WERI-Rb-1 (cell line): ENCODE measurements at regions not wholly inside any gene's neighbourhood (a gene's known extent, or its start where the extent isn't known, plus 50 kb on each side); places are given as distances from the start of the nearest gene placed in this dataset.

ENCODE experiments used
- DNase-seq: peaks from one replicate; pipeline ENCODE4 v3.0.0-alpha.2; 2020
- H3K27ac ChIP-seq: fragments of 250-450 bp; sonication (Bioruptor Pico); 2 replicates; pipeline ENCODE4 v1.5.1; 2020; ENCODE audit warnings: mild to moderate bottlenecking, moderate library complexity
- H3K27me3 ChIP-seq: fragments of 250-450 bp; sonication (Bioruptor Pico); 2 replicates; pipeline ENCODE4 v1.5.1; 2021; ENCODE audit warnings: mild to moderate bottlenecking, low read depth, moderate library complexity; ENCODE audit not compliant: insufficient read depth, severe bottlenecking
- H3K36me3 ChIP-seq: fragments of 250-450 bp; sonication (Bioruptor Pico); 2 replicates; pipeline ENCODE4 v1.5.1; 2020; ENCODE audit warnings: mild to moderate bottlenecking, moderate library complexity
- H3K4me3 ChIP-seq: 2 replicates; pipeline ENCODE4 v1.5.1; 2011; ENCODE audit warnings: low read depth, mild to moderate bottlenecking, control low read depth, low read length
- H3K9me3 ChIP-seq: fragments of 250-450 bp; sonication (Bioruptor Pico); 2 replicates; pipeline ENCODE4 v1.5.1; 2021; ENCODE audit warnings: mild to moderate bottlenecking, moderate library complexity; ENCODE audit not compliant: severe bottlenecking
- CTCF ChIP-seq: IDR thresholded peaks from 2 replicates; pipeline ENCODE4 v1.5.1; 2011; ENCODE audit warnings: low read depth, mild to moderate bottlenecking, control low read depth, inconsistent platforms, low read length

DNA sequence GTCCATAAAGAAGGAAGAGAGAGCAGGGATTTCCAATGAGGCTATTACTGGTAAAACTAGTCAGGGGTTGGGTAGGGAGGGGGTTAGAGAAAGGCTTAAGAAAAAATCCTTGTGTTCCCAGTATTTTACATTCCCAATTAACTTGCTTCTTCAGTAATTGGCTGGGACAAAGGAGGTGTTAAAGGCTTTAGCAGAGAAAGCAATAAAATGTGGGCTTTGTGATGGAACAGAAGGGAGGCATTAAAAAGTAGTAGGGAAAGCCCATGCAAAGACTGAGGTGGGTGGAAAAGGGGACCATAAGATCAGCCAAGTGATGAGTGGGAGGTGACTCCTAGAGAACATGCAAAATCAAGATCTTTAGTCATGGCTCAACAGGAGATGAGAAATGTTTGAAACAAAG is 1467.2 kb downstream of the RPA4 start:
- Histone ChIP-seq H3K4me3 (no peak overlapping the region), H3K27me3 (peaks cover 21% of the 10 kb centered on the region), H3K9me3 (no peaks in the 10 kb centered on the region), H3K36me3 (no peaks in the 10 kb centered on the region), H3K27ac (no peak overlapping the region)
- DNase-seq: no peak
- no peak for TF ChIP-seq CTCF

DNA sequence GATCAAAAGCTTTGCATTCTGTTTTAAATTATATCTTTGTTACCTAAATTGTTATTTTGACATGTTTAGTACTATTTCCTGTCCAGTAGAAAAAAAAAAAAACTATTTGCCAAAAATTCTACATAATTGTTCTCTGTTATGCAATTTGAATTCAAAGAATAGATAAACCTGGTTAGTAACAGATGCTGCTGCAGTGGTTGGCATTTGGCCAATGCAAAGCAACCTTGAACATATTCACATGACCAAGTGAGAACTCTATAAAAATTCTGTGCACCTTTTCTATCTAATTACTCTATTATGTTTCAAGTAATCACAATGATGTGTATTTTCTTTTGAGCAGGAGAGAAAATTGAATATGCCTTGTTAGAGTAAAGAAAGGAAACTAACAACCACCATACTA is 1473.4 kb downstream of the RPA4 start:
- no peak for TF ChIP-seq CTCF
- H3K9me3 ChIP-seq: no peaks in the 10 kb centered on the region
- no peak for DNase-seq
- no peak overlapping the region for H3K27ac ChIP-seq
- no peak overlapping the region for H3K4me3 ChIP-seq
- H3K36me3 ChIP-seq: no peaks in the 10 kb centered on the region
- peaks cover 18% of the 10 kb centered on the region for H3K27me3 ChIP-seq

- H3K36me3 ChIP-seq: no peaks in the 10 kb centered on the region
Measured at GRCh38 chrX:98362630-98363029, 1478.9 kb downstream of the RPA4 start.

GRCh38 chrX:98371994-98372393 is 1488.3 kb downstream of the RPA4 start:
- H3K36me3 ChIP-seq: no peaks in the 10 kb centered on the region
- no peaks in the 10 kb centered on the region for H3K9me3 ChIP-seq
- H3K27me3 ChIP-seq: peaks cover 42% of the 10 kb centered on the region
- DNase-seq: no peak
- no peak for TF ChIP-seq CTCF
- H3K27ac ChIP-seq: no peak overlapping the region
- H3K4me3 ChIP-seq: no peak overlapping the region

More at GRCh38 chrX:98362630-98363029, 1478.9 kb downstream of the RPA4 start:
- Histone ChIP-seq H3K9me3 (no peaks in the 10 kb centered on the region), H3K4me3 (no peak overlapping the region), H3K27me3 (peaks cover 15% of the 10 kb centered on the region), H3K27ac (no peak overlapping the region)
- no peak for DNase-seq
- no peak for TF ChIP-seq CTCF

DNA sequence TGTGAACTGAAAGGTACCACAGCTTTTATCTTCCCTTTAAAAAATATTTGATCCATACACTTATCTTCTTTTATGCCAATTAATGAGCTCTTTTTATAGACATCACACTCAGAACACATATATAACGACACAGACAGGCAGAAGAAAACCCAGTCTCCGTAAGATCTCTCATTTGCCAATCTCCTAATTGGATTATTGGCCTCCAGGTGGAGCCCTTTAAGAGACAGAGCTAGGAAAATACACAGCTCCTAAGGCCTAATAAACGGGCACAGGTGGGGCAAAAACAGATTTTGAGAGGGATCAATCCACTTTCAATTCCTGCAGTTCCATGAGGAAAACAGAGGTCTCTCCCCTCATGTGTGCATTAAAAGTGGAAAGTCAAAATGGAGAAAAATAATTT is 1495.4 kb downstream of the RPA4 start:
- no peaks in the 10 kb centered on the region for H3K36me3 ChIP-seq

More for the DNA sequence above, 1495.4 kb downstream of the RPA4 start:
- no peak overlapping the region for H3K27ac ChIP-seq
- no peak for DNase-seq
- H3K27me3 ChIP-seq: peaks cover 18% of the 10 kb centered on the region
- TF ChIP-seq CTCF: no peak
- no peak overlapping the region for H3K4me3 ChIP-seq
- peaks cover 3% of the 10 kb centered on the region for H3K9me3 ChIP-seq
